NCI-H524 (cell line): ENCODE measurements at regions not wholly inside any gene's neighbourhood (a gene's known extent, or its start where the extent isn't known, plus 50 kb on each side); places are given as distances from the start of the nearest gene placed in this dataset.

ENCODE experiments used
- DNase-seq, 2 experiments: peaks; one replicate each; lab custom pipeline; 2025; lab: John Stamatoyannopoulos, UW

- no peak for DNase-seq
Observed at GRCh38 chr14:26766726-26767125, 168.9 kb upstream of the NOVA1 start.

- no peak for DNase-seq
Observed at GRCh38 chr14:26773906-26774593, 176.2 kb upstream of the NOVA1 start.

- no peak for DNase-seq
Observed at GRCh38 chr14:26775765-26776563, 178.1 kb upstream of the NOVA1 start.

- no peak for DNase-seq
Observed at GRCh38 chr14:26791117-26791806, 193.4 kb upstream of the NOVA1 start.

- DNase-seq: no peak
Observed at GRCh38 chr14:26794731-26795130, 196.9 kb upstream of the NOVA1 start.

GRCh38 chr14:26808407-26808806, 210.6 kb upstream of the NOVA1 start:
- DNase-seq: no peak

GRCh38 chr14:26810631-26811030, 212.8 kb upstream of the NOVA1 start:
- DNase-seq: no peak

- peak in 1 of 2 experiments; percentile 33 for DNase-seq
Observed at GRCh38 chr14:26811756-26812305, 214.0 kb upstream of the NOVA1 start.

- DNase-seq: peak; percentile 81 to 94
Observed at GRCh38 chr14:26820138-26820537, 222.3 kb upstream of the NOVA1 start.

- DNase-seq: no peak
Observed at GRCh38 chr14:26820572-26820971, 222.7 kb upstream of the NOVA1 start.

- DNase-seq: peak; percentile 58 to 86
Observed at GRCh38 chr14:26828741-26829140, 230.9 kb upstream of the NOVA1 start.

- DNase-seq: no peak
Observed at GRCh38 chr14:26833621-26834176, 235.9 kb upstream of the NOVA1 start.

- no peak for DNase-seq
Observed at GRCh38 chr14:26835979-26836570, 238.2 kb upstream of the NOVA1 start.

- DNase-seq: no peak
Observed at GRCh38 chr14:26839481-26839880, 241.6 kb upstream of the NOVA1 start.

GRCh38 chr14:26841326-26841725, 243.5 kb upstream of the NOVA1 start:
- no peak for DNase-seq

- peak in 1 of 2 experiments; percentile 13 for DNase-seq
Observed at GRCh38 chr14:26841920-26842741, 244.3 kb upstream of the NOVA1 start.

- no peak for DNase-seq
Observed at GRCh38 chr14:26845151-26845818, 247.5 kb upstream of the NOVA1 start.

GRCh38 chr14:26846388-26846787, 248.6 kb upstream of the NOVA1 start:
- no peak for DNase-seq

GRCh38 chr14:26849514-26849913, 251.7 kb upstream of the NOVA1 start:
- peak; percentile 2 to 39 for DNase-seq

GRCh38 chr14:26851793-26852192, 254.0 kb upstream of the NOVA1 start:
- DNase-seq: no peak
